Sigmoid colon (tissue), 4 donors: ENCODE measurements at regions not wholly inside any gene's neighbourhood (a gene's known extent, or its start where the extent isn't known, plus 50 kb on each side); places are given as distances from the start of the nearest gene placed in this dataset.

Source experiments
- EP300 ChIP-seq, 4 donors: sonication (generic); formaldehyde crosslinking; IDR thresholded peaks; one replicate each; pipeline ENCODE4 v1.6.1; 2017; ENCODE audit warnings: antibody characterized with exemption in 4 of 4
- POLR2AphosphoS5 ChIP-seq, 4 donors: sonication (generic); formaldehyde crosslinking; IDR thresholded peaks; one replicate each; pipeline ENCODE4 v1.6.1; 2017; ENCODE audit warnings: antibody characterized with exemption in 4 of 4
- TF ChIP-seq, protein P1 (sequence below), 4 experiments: fragments of 450-650 bp in 3 of 4; fragments of 200-600 bp in 1 of 4; IDR thresholded peaks; one replicate each; pipeline ENCODE4 v1.5.1; 2016 to 2019; ENCODE audit warnings: antibody characterized with exemption in 4 of 4, mild to moderate bottlenecking in 3 of 4, moderate library complexity in 2 of 4

DNA sequence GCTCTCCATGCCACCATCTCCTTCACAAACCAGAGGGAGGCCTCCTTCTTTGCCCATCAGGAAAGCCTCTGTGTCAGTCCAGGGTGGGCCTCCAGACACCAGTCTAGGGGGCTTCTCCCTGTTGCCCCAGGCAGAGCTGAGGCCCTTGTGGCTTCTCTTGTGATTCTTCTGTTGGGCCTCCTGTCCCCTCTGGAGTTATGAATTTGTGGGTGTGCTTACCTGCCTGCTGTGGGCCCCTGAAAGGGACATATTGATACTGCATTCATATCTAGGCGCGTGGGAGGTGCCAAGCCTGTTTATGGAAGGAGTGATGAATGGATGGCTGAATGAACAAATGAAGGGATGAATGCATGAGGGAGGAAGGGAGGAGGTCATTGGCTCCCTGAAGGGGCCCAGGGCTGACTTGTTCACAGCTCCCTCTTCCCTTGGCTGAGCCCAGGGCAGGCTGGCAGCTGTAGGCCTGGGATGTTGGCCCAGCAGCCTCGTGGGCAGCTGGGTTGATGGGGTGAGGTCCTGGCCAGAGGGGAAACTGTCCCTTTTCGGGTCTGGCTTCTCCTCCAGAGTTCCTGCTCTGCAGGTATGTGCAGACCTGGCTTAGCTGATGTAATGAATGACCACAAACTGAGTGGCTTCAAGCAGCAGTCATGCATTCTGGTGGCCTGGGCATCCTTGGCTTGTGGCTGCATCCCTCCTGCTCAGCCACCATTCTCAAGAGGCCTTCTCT lies 195.4 kb downstream of the GOLGA6L6 start:
- TF ChIP-seq, protein P1, sequence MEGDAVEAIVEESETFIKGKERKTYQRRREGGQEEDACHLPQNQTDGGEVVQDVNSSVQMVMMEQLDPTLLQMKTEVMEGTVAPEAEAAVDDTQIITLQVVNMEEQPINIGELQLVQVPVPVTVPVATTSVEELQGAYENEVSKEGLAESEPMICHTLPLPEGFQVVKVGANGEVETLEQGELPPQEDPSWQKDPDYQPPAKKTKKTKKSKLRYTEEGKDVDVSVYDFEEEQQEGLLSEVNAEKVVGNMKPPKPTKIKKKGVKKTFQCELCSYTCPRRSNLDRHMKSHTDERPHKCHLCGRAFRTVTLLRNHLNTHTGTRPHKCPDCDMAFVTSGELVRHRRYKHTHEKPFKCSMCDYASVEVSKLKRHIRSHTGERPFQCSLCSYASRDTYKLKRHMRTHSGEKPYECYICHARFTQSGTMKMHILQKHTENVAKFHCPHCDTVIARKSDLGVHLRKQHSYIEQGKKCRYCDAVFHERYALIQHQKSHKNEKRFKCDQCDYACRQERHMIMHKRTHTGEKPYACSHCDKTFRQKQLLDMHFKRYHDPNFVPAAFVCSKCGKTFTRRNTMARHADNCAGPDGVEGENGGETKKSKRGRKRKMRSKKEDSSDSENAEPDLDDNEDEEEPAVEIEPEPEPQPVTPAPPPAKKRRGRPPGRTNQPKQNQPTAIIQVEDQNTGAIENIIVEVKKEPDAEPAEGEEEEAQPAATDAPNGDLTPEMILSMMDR (IDR thresholded peaks at IDR 0.05), result no peak
- TF ChIP-seq POLR2AphosphoS5 (IDR thresholded peaks at IDR 0.05) (no peak), EP300 (IDR thresholded peaks at IDR 0.05) (no peak)
